Activated CD4-positive, alpha-beta memory T cell treated with anti-CD3 and anti-CD28 coated beads, Interleukin-2, amount 10 ng/mL, durations not matched to agents 7 days and 5 days (primary cell): ENCODE measurements at regions not wholly inside any gene's neighbourhood (a gene's known extent, or its start where the extent isn't known, plus 50 kb on each side); places are given as distances from the start of the nearest gene placed in this dataset.
"Not testable (repeated sequence)": the region's sequence is repeated elsewhere in the genome, so short reads cannot be mapped to it uniquely, and the experiment has no call there.

Experiments used
- CTCF ChIA-PET: fragments of 350-600 bp; sonication (Branson Sonifier 250); formaldehyde crosslinking; loops from one replicate; lab custom pipeline; 2021; ENCODE audit warnings: antibody characterized with exemption, inconsistent platforms; lab: Charles Lee
- POLR2A ChIA-PET: fragments of 350-600 bp; sonication (Branson Sonifier 250); formaldehyde crosslinking; loops from one replicate; lab custom pipeline; 2021; ENCODE audit warnings: antibody characterized with exemption; lab: Charles Lee
- DNase-seq: peaks from one replicate; pipeline ENCODE4 v3.0.0-alpha.2; 2020
- H3K27ac Mint-ChIP-seq: one replicate; pipeline ENCODE4 v1.8.0; 2021; ENCODE audit warnings: mild to moderate bottlenecking, mixed read lengths
- H3K27me3 Mint-ChIP-seq: one replicate; pipeline ENCODE4 v1.8.0; 2021; ENCODE audit warnings: mixed read lengths
- H3K36me3 Mint-ChIP-seq: one replicate; pipeline ENCODE4 v1.8.0; 2021; ENCODE audit warnings: low read depth, mixed read lengths
- H3K4me1 Mint-ChIP-seq: one replicate; pipeline ENCODE4 v1.8.0; 2021; ENCODE audit warnings: mixed read lengths
- H3K4me3 Mint-ChIP-seq: one replicate; pipeline ENCODE4 v1.8.0; 2021; ENCODE audit warnings: mild to moderate bottlenecking, mixed read lengths
- H3K9me3 Mint-ChIP-seq: one replicate; pipeline ENCODE4 v1.8.0; 2021; ENCODE audit warnings: mixed read lengths

GRCh38 chr1:120641014-120641302 lies 82.8 kb upstream of the NBPF26 start:
- H3K36me3 Mint-ChIP-seq, DNase-seq, H3K4me1 Mint-ChIP-seq, H3K4me3 Mint-ChIP-seq, H3K27me3 Mint-ChIP-seq, CTCF ChIA-PET, H3K9me3 Mint-ChIP-seq, POLR2A ChIA-PET, H3K27ac Mint-ChIP-seq: not testable (repeated sequence)

- H3K27ac Mint-ChIP-seq, H3K36me3 Mint-ChIP-seq, H3K9me3 Mint-ChIP-seq, POLR2A ChIA-PET, DNase-seq, CTCF ChIA-PET, H3K4me3 Mint-ChIP-seq, H3K27me3 Mint-ChIP-seq, H3K4me1 Mint-ChIP-seq: not testable (repeated sequence)
These were observed 76.6 kb upstream of the NBPF26 start for GRCh38 chr1:120647182-120647581.

GRCh38 chr1:120648915-120649623 lies 74.7 kb upstream of the NBPF26 start:
- POLR2A ChIA-PET, H3K27ac Mint-ChIP-seq, H3K4me1 Mint-ChIP-seq, H3K4me3 Mint-ChIP-seq, H3K27me3 Mint-ChIP-seq, DNase-seq, CTCF ChIA-PET, H3K36me3 Mint-ChIP-seq, H3K9me3 Mint-ChIP-seq: not testable (repeated sequence)

GRCh38 chr1:120649730-120650129 lies 74.0 kb upstream of the NBPF26 start:
- DNase-seq, H3K4me3 Mint-ChIP-seq, CTCF ChIA-PET, H3K4me1 Mint-ChIP-seq, H3K27ac Mint-ChIP-seq, H3K36me3 Mint-ChIP-seq, H3K9me3 Mint-ChIP-seq, POLR2A ChIA-PET, H3K27me3 Mint-ChIP-seq: not testable (repeated sequence)

- POLR2A ChIA-PET, CTCF ChIA-PET, H3K4me1 Mint-ChIP-seq, H3K4me3 Mint-ChIP-seq, H3K27me3 Mint-ChIP-seq, H3K27ac Mint-ChIP-seq, DNase-seq, H3K9me3 Mint-ChIP-seq, H3K36me3 Mint-ChIP-seq: not testable (repeated sequence)
These were observed 69.6 kb upstream of the NBPF26 start for GRCh38 chr1:120654114-120654513.

GRCh38 chr1:120655394-120655793 lies 68.4 kb upstream of the NBPF26 start:
- H3K9me3 Mint-ChIP-seq, H3K36me3 Mint-ChIP-seq, DNase-seq, H3K4me3 Mint-ChIP-seq, POLR2A ChIA-PET, H3K27ac Mint-ChIP-seq, H3K4me1 Mint-ChIP-seq, H3K27me3 Mint-ChIP-seq, CTCF ChIA-PET: not testable (repeated sequence)

- CTCF ChIA-PET, H3K4me3 Mint-ChIP-seq, H3K27ac Mint-ChIP-seq, POLR2A ChIA-PET, H3K9me3 Mint-ChIP-seq, DNase-seq, H3K4me1 Mint-ChIP-seq, H3K27me3 Mint-ChIP-seq, H3K36me3 Mint-ChIP-seq: not testable (repeated sequence)
These were observed 67.6 kb upstream of the NBPF26 start for GRCh38 chr1:120656116-120656515.

GRCh38 chr1:120657804-120658203 lies 65.9 kb upstream of the NBPF26 start:
- H3K4me3 Mint-ChIP-seq, H3K36me3 Mint-ChIP-seq, DNase-seq, H3K4me1 Mint-ChIP-seq, CTCF ChIA-PET, POLR2A ChIA-PET, H3K9me3 Mint-ChIP-seq, H3K27me3 Mint-ChIP-seq, H3K27ac Mint-ChIP-seq: not testable (repeated sequence)

GRCh38 chr1:120658622-120659021 lies 65.1 kb upstream of the NBPF26 start:
- H3K9me3 Mint-ChIP-seq, H3K27ac Mint-ChIP-seq, H3K4me1 Mint-ChIP-seq, DNase-seq, H3K27me3 Mint-ChIP-seq, POLR2A ChIA-PET, H3K36me3 Mint-ChIP-seq, CTCF ChIA-PET, H3K4me3 Mint-ChIP-seq: not testable (repeated sequence)

GRCh38 chr1:120659133-120659532 lies 64.6 kb upstream of the NBPF26 start:
- H3K36me3 Mint-ChIP-seq, DNase-seq, POLR2A ChIA-PET: not testable (repeated sequence)

GRCh38 chr1:120664376-120665249 lies 59.1 kb upstream of the NBPF26 start:
- POLR2A ChIA-PET, DNase-seq, H3K27ac Mint-ChIP-seq, H3K9me3 Mint-ChIP-seq, H3K36me3 Mint-ChIP-seq, H3K27me3 Mint-ChIP-seq, H3K4me1 Mint-ChIP-seq, CTCF ChIA-PET: not testable (repeated sequence)
- H3K4me3 Mint-ChIP-seq: peak overlapping the region; percentile 74

More at GRCh38 chr1:120659133-120659532, 64.6 kb upstream of the NBPF26 start:
- H3K4me1 Mint-ChIP-seq, H3K27me3 Mint-ChIP-seq, H3K27ac Mint-ChIP-seq, H3K4me3 Mint-ChIP-seq, H3K9me3 Mint-ChIP-seq, CTCF ChIA-PET: not testable (repeated sequence)

- DNase-seq: peak; percentile 25
- H3K27me3 Mint-ChIP-seq, H3K9me3 Mint-ChIP-seq, H3K27ac Mint-ChIP-seq, H3K4me1 Mint-ChIP-seq, H3K36me3 Mint-ChIP-seq, POLR2A ChIA-PET, CTCF ChIA-PET: not testable (repeated sequence)
- peak overlapping the region; percentile 74 for H3K4me3 Mint-ChIP-seq
These were observed 58.5 kb upstream of the NBPF26 start for GRCh38 chr1:120665250-120665577.

- H3K4me1 Mint-ChIP-seq, H3K27me3 Mint-ChIP-seq, CTCF ChIA-PET, H3K27ac Mint-ChIP-seq, H3K36me3 Mint-ChIP-seq, DNase-seq, H3K9me3 Mint-ChIP-seq, H3K4me3 Mint-ChIP-seq, POLR2A ChIA-PET: not testable (repeated sequence)
These were observed 55.6 kb upstream of the NBPF26 start for GRCh38 chr1:120668187-120668586.
